T-helper 1 cell treated with Interleukin-12 subunit alpha and Interleukin-12 subunit beta and Interleukin-4 antibody, amounts not matched to agents 30 ng/mL and 1 ng/mL, for 36 hours (primary cell): ENCODE measurements at regions not wholly inside any gene's neighbourhood (a gene's known extent, or its start where the extent isn't known, plus 50 kb on each side); places are given as distances from the start of the nearest gene placed in this dataset.

Source experiments
- intact Hi-C: fragments of 100-400 bp; cut with micrococcal nuclease; formaldehyde crosslinking; loops from one replicate; pipeline ENCODE4 v1.15.1; 2024

DNA sequence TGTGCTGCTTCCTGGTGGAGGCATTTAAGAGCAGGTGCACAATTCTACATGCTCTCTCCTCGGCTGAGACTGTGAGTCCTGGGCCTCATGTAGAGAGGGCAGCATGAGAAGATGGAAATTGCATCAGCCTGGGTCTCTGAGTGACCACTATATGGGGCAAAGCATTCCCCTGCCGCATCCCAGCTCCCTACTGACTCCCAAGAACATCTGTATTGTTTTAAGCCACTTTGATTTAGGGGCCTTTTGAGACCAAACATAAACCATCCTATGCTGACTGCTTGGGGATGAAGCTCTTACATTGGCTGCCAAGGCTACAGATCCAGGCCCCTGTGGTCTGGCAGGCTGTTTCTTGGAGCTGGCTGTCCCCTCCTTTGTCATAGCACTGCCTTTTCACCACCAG lies 101.3 kb upstream of the TBX20 start:
- intact Hi-C loops = no loop called here

DNA sequence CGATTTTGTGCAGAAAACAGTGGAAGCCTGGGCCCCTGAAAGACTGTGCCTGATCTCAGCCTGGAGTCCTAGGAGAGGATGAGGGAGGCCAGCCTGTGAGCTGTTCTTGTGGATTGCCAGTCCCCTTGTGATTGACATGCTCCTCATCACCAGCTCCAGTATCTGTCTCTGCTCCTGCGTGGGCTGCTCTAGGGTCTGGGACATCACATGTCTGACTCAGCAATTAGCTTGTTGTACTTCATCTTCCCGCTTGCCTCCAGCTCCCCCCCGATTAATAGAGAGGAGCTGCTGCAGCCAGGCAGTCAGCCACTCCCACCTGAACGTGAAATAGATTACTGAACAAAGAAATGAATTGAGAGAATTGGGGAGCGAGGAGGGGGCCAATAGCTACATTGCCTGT lies 99.6 kb upstream of the TBX20 start:
- intact Hi-C loops = no loop called here

DNA sequence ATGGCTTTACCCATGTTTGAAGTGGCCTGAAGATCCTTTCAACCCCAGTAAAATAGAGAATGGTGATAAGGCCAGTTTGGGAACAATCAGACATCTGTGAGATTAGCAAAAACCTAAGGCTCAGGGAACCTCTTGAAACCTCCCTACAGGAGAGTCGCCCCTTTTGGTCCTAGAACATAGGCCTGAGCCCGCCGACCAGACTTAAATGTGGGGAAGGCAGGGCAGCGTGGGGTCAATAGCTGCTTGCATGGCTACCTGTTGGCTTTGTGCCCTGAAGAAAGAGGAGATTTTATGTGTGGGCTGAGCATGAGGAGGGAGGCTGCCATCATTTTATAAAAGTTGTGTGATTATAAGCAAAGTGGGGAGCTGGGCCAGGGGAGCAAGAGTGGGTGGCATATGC lies 97.6 kb upstream of the TBX20 start:
- intact Hi-C loops = no loop called here

DNA sequence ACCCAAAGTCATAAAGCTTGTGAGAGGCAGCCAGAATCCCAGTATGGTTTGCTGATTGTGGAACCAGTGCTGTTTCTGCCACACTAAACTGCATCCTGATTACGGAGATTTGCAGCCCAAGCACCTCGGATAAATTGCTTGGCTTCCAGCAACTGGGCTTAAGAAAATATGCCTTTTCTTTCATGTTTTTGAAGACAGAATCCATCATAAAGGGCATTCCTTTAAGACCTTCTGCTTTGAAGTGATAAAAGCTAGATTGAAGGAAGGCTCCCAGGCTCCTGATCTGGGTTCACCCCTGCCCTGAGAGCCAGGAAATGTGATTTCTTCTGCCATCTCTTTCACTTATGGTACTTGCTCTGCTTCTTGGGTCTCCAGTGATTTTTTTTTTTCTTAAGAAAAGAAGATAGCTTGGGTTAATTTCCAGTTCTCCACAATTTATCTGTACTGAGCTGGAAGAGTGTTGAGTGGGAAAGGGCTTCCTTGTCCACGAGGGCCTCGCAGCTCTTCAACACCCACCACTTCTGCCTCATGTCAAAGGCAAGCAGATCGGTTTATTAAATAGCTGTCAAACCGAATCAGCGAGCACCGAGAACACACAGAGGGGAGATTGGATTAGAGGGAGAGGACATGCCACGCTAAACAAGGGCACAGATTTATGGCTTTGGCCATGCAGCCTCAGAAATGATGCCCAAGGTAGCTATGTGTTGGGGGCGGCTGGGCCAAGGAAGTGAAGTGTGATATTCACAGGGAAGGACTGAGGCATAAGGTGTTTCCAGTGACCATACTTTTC lies 94.9 kb upstream of the TBX20 start:
- intact Hi-C loops = no loop called here

DNA sequence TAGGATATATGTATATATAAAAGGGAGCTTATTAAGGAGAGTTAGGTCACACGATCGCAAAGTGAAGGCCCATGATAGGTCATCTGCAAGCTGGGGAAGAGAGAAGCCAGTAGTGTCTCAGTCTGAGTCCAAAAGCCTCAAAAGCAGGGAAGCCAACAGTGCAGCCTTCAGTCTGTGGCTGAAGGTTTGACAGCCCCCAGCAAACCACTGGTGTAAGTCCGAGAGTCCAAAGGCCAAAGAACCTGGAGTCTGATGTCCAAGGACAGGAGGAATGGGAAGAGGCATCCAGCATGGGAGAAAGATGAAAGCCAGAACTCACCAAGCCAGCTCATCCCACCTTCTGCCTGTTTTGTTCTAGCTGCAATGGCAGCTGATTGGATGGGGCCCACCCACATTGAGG lies 88.9 kb upstream of the TBX20 start:
- intact Hi-C loops = no loop called here

DNA sequence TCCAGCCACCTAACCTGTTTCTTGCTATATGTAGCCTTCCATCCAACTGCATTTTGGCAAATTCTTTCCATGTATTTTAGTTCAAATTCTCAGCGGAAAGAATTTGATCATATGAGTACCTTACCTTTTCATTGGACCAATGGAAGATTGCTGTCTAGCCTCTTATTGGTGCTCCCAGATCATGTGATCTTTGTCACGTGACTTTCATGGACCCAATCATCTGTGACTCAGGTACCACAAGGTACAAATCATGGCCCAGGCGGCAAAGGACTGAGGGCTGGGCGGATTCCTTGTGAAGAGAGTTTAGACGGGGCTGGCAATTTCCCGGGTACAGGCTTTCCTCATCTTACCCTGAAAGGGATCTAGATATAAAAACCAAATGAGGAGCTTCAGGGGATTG lies 85.9 kb upstream of the TBX20 start:
- intact Hi-C loops = no loop called here

DNA sequence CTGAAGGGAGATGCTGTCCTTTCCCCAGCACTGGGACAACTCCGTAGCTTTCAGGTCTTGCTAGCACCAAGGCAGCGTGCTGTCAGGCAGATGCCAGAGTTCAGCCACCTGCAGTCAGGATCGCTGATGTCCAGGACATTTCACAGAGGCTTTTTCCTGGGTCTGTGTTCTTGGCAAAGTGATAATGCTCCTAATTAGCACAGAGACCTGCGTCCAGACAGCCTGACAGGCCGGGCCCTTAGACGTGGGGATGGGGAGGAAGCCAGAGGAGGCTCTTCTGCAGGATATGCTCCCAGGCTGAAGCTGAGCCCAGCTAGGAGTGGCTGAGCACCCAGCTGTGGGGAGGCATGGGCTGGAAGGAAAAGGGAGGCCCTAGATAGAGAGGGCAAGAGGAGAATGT lies 82.5 kb upstream of the TBX20 start:
- intact Hi-C loops = no loop called here

DNA sequence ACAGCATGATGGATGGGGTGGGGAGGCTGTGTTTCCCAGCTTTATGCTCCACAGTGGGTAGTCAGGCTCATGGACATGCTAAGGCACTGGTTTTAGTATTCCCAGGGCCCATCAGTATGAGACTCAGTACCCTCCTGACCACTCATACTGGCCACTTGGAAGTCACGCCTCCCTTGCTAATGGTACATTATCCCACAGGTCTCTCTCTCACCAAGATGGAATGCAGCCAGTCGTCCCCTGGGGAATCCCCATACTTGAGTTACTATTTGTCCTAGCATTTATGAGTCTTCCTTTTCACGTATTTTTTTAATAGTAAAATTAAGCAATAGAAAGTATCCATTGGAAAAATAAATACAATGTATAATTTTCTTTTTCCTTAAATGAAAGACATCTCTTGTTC lies 80.6 kb upstream of the TBX20 start:
- intact Hi-C loops = no loop called here

DNA sequence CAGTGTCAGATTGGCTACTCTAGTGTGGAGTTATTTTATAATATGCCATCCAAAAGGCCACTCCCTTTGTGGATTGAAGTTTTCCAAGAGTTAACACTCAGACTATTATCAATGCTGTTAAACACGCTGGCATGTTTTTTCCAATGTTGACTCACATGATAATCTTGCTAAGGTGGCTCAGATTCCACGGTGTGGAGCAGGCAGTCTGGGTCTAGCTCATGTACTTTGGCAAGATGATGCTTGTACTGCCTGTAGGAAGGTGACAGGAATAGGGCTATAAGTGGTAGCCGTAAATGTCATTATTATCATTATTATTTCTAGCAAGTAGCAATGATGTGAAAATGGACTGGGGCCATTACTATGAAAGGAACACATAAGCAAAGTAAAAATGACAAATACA lies 79.4 kb upstream of the TBX20 start:
- intact Hi-C loops = no loop called here

DNA sequence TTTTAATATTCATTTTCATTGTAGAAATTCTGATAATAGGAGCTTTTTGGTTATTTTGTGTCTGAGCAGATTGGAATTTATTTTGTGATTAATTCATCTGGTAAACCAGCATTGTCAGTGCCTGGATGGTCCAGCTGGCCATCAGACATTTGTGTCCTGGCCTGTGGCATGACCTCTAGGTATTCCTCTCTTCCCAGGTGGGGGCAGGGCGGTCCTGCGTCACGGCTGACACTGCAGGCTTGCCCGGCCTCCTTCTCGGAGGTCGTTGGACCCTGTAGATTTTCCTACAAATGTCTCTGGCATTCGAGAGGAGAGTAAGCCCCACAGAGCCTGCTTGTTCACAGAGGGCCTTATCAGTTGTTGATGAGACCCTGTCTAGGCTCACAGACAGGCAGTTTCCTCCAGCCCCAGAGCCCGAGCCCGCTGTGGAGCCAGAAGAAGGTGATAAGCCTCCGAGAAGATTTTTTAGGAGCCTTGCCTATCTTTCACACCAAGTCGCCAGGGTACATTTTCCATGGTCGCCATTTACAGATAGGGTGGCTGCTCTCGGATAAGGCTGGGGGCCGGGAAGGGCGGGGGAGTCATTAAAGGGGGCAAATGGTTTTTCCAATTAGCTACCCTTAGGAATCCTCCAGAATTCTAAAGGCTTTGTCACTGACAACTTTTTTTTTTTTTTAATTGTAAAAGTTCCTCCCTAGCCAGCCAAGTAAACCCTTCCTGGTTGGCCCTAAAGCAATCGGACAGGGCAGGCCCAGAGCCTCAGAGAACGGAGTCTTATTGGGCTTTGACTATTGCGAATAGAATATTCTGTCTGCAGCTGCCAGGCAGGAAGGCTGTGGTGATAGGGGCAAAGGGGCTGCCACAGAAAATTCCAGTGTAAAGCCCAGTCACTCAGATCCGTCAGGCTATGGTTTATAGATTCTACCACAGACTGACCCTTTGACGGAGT lies 78.1 kb upstream of the TBX20 start:
- intact Hi-C loops = no loop called here

DNA sequence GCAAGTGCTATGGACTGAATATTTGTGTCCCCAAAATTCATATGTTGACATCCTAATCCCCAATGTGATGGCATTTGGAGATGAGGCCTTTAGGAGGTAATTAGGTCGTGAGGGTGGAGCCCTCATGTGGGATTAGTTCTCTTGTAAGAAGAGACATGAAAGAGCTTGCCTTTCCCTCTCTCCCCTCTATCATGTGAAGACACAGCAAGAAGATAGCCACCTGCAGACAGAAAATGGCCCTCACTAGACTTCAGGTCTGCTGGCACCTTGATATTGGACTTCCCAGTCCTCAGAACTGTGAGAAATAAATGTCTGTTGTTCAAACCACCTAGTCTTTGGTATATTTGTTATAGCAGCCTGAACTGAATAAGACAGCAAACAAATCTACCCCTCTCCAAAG lies 75.1 kb upstream of the TBX20 start:
- intact Hi-C loops = no loop called here

DNA sequence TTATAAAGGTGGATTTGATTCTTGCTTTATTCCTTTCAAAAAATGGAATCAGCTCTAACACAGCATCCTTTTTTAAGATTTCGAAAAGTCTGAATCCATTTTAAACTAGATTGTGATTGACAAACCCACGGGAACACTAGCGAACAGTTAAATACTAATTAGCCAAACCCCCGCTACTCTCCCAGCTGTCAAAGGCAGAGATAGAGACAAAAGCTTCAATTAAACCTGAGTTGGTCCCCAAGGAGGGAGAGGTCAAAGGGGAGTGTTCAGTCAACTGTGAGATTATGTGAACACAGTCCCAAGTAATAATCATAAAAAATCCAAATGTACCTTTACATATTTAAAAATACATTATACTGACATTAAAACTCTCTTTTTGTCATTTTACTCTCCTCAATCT lies 65.7 kb upstream of the TBX20 start:
- intact Hi-C loops = loop anchor here (10.0 kb wide), 1 partner anchor 305 kb away; no protein-coding TSS in a partner anchor

DNA sequence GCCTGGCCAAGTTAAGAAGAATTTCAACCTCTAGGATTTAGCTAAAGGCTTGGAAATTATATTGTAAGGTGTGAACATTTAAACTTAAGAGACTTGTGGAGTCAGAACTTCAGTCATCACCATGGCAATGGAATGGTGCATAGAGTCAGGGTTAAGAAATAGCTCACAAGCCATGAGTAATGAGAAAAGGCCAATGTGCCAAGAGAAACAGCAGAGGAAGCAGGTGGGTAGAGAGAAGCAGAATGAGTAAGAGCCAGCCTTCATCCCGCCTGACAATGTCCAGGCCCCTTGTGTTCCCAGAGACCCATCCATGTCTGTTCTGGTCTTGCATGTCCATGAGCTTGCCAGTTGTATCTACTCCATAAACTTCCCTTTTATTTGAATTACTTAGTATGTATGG lies 62.6 kb upstream of the TBX20 start:
- intact Hi-C loops = loop anchor here (10.0 kb wide), 1 partner anchor 308 kb away; no protein-coding TSS in a partner anchor

DNA sequence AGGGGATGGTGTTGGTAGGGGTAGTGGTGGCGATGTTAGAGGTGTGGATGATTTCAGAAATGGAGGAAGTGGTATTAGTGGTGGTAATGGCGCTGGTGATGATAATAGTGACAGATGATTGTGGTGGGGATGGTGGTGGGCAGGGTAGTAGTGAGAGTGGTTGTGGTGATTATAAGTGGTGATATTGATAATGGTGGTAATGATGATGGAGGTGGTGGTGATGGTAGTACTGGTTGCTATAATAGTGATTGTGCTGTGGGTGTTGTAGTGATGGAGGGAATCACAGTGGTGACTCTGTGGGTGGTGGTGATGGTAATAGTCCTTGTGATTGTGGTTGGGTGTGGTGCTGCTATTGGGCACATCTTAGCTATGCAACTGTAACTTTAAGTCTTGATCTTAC lies 61.6 kb upstream of the TBX20 start:
- intact Hi-C loops = loop anchor here (10.0 kb wide), 1 partner anchor 309 kb away; no protein-coding TSS in a partner anchor

DNA sequence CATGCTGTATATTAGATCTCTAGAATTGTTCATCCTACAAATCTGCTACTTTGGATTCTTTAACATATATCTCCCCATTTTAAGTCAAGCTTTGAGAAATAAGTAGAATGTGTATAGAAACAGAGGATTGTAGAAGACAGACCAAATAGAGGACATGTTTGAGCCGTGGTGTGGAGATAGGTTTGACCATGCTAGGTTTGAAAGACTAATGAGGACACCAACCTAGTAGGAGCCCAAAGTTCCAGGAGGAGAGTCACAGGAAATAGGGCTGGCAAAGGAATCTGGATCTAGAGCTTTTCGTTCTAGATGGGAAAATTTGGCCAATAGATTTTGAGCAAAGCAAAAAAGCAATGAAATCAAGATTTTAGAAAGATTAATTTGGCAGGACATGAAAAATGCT lies 60.5 kb upstream of the TBX20 start:
- intact Hi-C loops = loop anchor here (10.0 kb wide), 1 partner anchor 310 kb away; no protein-coding TSS in a partner anchor

DNA sequence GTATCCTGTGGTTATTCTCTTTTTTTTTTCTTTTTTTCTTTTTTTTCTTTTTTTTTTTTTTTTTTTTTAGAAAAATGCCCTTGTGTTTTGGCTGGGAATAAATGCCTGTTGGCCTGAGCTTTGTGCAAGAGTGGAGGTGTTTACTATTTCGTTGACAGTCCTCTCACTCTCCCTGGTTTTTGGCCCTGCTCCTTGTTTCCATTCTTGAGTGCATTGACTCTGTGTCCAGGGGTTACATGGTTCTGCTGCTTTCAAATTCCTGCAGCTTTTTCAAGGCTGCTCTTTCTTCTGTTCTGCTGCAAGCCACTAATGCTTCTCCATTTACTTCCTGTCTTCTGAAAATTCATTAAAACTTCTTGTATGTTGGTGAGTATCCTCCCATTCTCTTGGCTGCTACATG lies 59.7 kb upstream of the TBX20 start:
- intact Hi-C loops = loop anchor here (10.0 kb wide), 1 partner anchor 311 kb away; no protein-coding TSS in a partner anchor
